ENCODE measurements at regions not wholly inside any gene's neighbourhood (a gene's known extent, or its start where the extent isn't known, plus 50 kb on each side); places are given as distances from the start of the nearest gene placed in this dataset.

- TF ChIP-seq CTCF (IDR thresholded peaks at IDR 0.05) (no peak), EP300 (IDR thresholded peaks at IDR 0.05) (no peak), JUN (IDR thresholded peaks at IDR 0.05) (no peak)
Observed at GRCh38 chr4:28469387-28469786, 1608.7 kb downstream of the STIM2 start.
